ENCODE measurements at regions not wholly inside any gene's neighbourhood (a gene's known extent, or its start where the extent isn't known, plus 50 kb on each side); places are given as distances from the start of the nearest gene placed in this dataset.
A peak's percentile ranks its signal among the peaks of the same experiment; 100 is the strongest.

- no peak overlapping the region for H3K4me2 ChIP-seq (ENCODE audit: low read length)
- no peaks in the 10 kb centered on the region for H3F3A ChIP-seq (ENCODE audit: control insufficient read depth, insufficient read depth)
- H3K4me1 ChIP-seq (ENCODE audit: control insufficient read depth, low read length), result peaks cover 11% of the 10 kb centered on the region
- no peaks in the 10 kb centered on the region for H4K20me1 ChIP-seq (ENCODE audit: control insufficient read depth, insufficient read depth, low read depth, low read length)
- no peak overlapping the region for H3K27ac ChIP-seq (ENCODE audit: low read depth, low read length)
- no peaks in the 10 kb centered on the region for H3K9me3 ChIP-seq (ENCODE audit: control insufficient read depth, insufficient read depth, low read length)
- no peak for TF ChIP-seq EZH2phosphoT487 (IDR thresholded peaks at IDR 0.05; ENCODE audit: borderline replicate concordance, low read length)
- no peak for TF ChIP-seq CTCF (IDR thresholded peaks at IDR 0.05; ENCODE audit: low read depth, low read length, poor library complexity, severe bottlenecking)
- no peaks in the 10 kb centered on the region for H3K27me3 ChIP-seq (ENCODE audit: control insufficient read depth, low read length)
- no peak overlapping the region for H3K4me3 ChIP-seq (ENCODE audit: low read length)
- no peaks in the 10 kb centered on the region for H3K9me2 ChIP-seq (replicated peaks; ENCODE audit: control insufficient read depth, low read length)
- H3K79me2 ChIP-seq (ENCODE audit: control insufficient read depth, low read length), result no peaks in the 10 kb centered on the region
- no peaks in the 10 kb centered on the region for H3K36me3 ChIP-seq (ENCODE audit: control insufficient read depth, low read length)
Observed at GRCh38 chr5:117456866-117457470, 882.3 kb upstream of the SEMA6A start.

- Histone ChIP-seq H3K79me2 (ENCODE audit: control insufficient read depth, low read length) (no peaks in the 10 kb centered on the region), H4K20me1 (ENCODE audit: control insufficient read depth, insufficient read depth, low read depth, low read length) (no peaks in the 10 kb centered on the region), H3K9me3 (ENCODE audit: control insufficient read depth, insufficient read depth, low read length) (no peaks in the 10 kb centered on the region), H3K4me3 (ENCODE audit: low read length) (peak overlapping the region; percentile 63), H3K36me3 (ENCODE audit: control insufficient read depth, low read length) (no peaks in the 10 kb centered on the region), H3K27ac (ENCODE audit: low read depth, low read length) (no peak overlapping the region), H3K9me2 (replicated peaks; ENCODE audit: control insufficient read depth, low read length) (no peaks in the 10 kb centered on the region), H3K4me2 (ENCODE audit: low read length) (peak overlapping the region; percentile 71), H3K4me1 (ENCODE audit: control insufficient read depth, low read length) (peaks cover 7% of the 10 kb centered on the region), H3K27me3 (ENCODE audit: control insufficient read depth, low read length) (no peaks in the 10 kb centered on the region), H3F3A (ENCODE audit: control insufficient read depth, insufficient read depth) (no peaks in the 10 kb centered on the region)
- TF ChIP-seq CTCF (IDR thresholded peaks at IDR 0.05; ENCODE audit: low read depth, low read length, poor library complexity, severe bottlenecking), result no peak
- no peak for TF ChIP-seq EZH2phosphoT487 (IDR thresholded peaks at IDR 0.05; ENCODE audit: borderline replicate concordance, low read length)
Observed at GRCh38 chr5:117455236-117456233, 880.9 kb upstream of the SEMA6A start.

DNA sequence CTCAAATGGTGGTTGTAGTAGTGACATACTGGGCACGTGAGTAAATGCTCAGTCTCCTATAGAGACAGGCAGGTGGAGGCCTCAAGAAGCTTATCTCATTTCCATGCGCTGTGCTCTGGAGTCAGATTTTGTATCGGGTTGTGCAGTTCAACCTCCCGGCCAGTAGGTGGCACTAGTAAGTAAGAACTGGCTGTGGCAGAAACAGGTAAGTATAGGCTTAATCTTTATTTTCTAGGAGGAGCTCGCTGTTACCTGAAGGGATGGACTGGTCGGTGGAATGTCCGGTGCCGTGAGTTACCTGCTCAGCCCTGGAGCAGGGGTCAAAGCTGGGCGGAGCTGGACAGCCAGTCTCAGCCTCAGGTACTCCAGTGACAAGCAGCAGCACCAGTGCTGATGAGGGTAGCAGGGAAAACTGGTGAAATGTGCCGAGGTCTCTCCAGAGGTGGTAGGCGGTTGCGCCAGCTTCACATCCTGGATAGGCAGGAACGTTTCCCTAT lies 880.1 kb upstream of the SEMA6A start:
- Histone ChIP-seq H3F3A (ENCODE audit: control insufficient read depth, insufficient read depth) (no peaks in the 10 kb centered on the region), H3K79me2 (ENCODE audit: control insufficient read depth, low read length) (no peaks in the 10 kb centered on the region), H3K27me3 (ENCODE audit: control insufficient read depth, low read length) (no peaks in the 10 kb centered on the region), H3K36me3 (ENCODE audit: control insufficient read depth, low read length) (no peaks in the 10 kb centered on the region), H3K4me1 (ENCODE audit: control insufficient read depth, low read length) (peaks cover 7% of the 10 kb centered on the region), H3K4me3 (ENCODE audit: low read length) (peak overlapping the region; percentile 63), H3K27ac (ENCODE audit: low read depth, low read length) (no peak overlapping the region), H3K9me2 (replicated peaks; ENCODE audit: control insufficient read depth, low read length) (no peaks in the 10 kb centered on the region), H4K20me1 (ENCODE audit: control insufficient read depth, insufficient read depth, low read depth, low read length) (no peaks in the 10 kb centered on the region), H3K9me3 (ENCODE audit: control insufficient read depth, insufficient read depth, low read length) (no peaks in the 10 kb centered on the region), H3K4me2 (ENCODE audit: low read length) (peak overlapping the region; percentile 71)
- TF ChIP-seq CTCF (IDR thresholded peaks at IDR 0.05; ENCODE audit: low read depth, low read length, poor library complexity, severe bottlenecking) (peak; percentile 93), EZH2phosphoT487 (IDR thresholded peaks at IDR 0.05; ENCODE audit: borderline replicate concordance, low read length) (no peak)
